ENCODE measurements at regions not wholly inside any gene's neighbourhood (a gene's known extent, or its start where the extent isn't known, plus 50 kb on each side); places are given as distances from the start of the nearest gene placed in this dataset.
"Not testable (repeated sequence)": the region's sequence is repeated elsewhere in the genome, so short reads cannot be mapped to it uniquely, and the experiment has no call there.

DNA sequence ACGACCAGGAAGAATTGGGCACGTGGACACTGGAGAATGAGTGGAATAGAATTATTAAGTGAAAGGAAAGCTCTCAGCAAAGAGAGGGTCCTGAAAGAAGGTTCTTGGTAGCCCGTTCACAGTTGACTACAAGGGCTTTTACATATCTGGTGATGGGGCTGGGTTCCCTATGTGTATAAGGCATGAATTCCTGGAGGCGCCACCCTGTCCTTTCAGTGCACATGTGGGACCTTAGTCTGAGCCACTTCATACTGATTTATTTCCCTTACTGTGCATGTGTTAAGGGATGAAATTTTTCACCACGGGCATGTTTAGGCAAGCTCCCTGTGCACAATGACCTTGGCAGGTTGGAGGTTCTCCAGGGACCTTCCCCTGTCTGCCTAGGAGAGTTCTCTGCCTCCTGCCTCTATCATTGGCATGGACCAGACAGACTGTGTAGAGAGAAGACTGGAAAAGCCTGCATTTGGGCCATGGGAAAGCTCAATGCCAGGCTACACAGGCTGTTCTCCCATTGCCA lies 145.9 kb upstream of the ITGB1 start:
- intact Hi-C loops (cut with DNase I) = no loop called here
- DNase-seq (ENCODE audit: low spot score) = no peak

GRCh38 chr10:33102071-33102470 lies 144.0 kb upstream of the ITGB1 start:
- intact Hi-C loops (cut with DNase I) = no loop called here
- no peak for DNase-seq (ENCODE audit: low spot score)

- intact Hi-C loops (cut with DNase I) = no loop called here
- DNase-seq (ENCODE audit: low spot score) = no peak
Observed at GRCh38 chr10:33101392-33101787, 143.4 kb upstream of the ITGB1 start.

- intact Hi-C loops (cut with DNase I) = no loop called here
- DNase-seq (ENCODE audit: low spot score) = no peak
Observed at GRCh38 chr10:33100781-33101391, 142.9 kb upstream of the ITGB1 start.

DNA sequence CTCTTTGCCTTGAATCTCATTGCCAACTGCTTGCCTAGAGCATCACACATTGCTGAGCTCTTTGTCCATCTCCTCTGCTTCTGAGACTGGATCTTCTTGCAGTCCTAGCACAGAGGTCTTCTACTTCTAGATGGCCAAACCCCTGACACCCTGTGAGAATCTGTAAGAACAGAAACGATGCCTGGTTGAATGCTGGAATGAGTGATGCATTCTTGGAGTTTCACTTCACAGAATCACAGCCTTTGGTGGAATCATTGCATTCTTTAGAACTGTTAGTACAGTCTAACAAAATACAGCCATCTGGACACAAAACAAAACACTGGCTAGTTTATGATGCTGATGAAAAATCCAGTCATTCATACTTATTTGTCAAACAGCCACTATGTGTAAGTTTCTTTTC lies 141.7 kb upstream of the ITGB1 start:
- intact Hi-C loops (cut with DNase I) = loop anchor here in 1 of 2 donors (5.0 kb wide), 1 partner anchor 1978 kb away; no protein-coding TSS in a partner anchor
- DNase-seq (ENCODE audit: low spot score) = no peak

GRCh38 chr10:33098951-33099663 lies 141.1 kb upstream of the ITGB1 start:
- intact Hi-C loops (cut with DNase I) = loop anchor here in 1 of 2 donors (5.0 kb wide), 1 partner anchor 1978 kb away; no protein-coding TSS in a partner anchor
- DNase-seq (ENCODE audit: low spot score) = no peak

DNA sequence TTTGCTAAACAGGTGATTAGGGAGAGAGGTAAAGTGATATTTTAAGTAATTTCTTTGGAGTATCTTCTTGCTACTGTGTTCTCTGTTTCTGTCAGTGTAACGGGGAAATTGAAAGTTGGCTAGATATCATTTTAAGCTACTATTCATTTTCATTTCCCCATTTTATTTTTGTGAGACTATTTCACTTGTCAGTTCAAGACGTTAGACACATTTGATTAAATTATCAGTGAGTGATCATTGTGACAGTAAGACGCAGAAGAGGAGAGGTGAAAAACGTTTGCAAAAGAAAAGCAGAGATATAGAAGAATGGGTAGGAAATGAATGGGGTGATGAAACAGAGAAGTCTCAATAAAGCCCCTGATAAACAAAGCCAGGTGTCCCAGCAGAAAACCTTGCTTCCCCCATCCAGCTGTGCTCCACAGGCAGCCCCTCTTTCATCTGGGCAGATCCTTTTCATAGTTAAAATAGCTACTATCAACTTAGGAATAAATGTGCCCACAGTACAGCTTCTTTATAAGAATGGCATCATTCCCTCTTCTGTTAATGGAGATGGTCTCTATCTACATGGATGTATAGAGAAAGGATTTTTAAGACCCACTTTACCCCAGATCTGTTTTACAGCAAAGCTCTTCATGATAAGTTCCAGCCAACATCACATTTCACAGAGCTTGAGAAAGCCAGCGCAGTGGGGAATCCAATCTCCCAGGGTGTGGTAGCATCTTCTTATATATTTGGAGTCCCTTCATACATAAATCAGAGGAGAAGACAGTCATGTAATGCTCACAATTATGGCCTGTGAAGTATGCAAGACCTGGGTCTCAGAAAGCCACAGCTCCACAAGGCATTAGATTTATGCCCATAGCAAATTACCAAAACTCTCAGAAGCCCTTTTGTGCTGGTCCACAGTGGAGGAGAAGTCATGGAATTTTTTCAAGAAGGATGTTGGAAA lies 138.1 kb upstream of the ITGB1 start:
- intact Hi-C loops (cut with DNase I) = loop anchor here in 1 of 2 donors (5.0 kb wide), 1 partner anchor 1981 kb away; no protein-coding TSS in a partner anchor
- no peak for DNase-seq (ENCODE audit: low spot score)

DNA sequence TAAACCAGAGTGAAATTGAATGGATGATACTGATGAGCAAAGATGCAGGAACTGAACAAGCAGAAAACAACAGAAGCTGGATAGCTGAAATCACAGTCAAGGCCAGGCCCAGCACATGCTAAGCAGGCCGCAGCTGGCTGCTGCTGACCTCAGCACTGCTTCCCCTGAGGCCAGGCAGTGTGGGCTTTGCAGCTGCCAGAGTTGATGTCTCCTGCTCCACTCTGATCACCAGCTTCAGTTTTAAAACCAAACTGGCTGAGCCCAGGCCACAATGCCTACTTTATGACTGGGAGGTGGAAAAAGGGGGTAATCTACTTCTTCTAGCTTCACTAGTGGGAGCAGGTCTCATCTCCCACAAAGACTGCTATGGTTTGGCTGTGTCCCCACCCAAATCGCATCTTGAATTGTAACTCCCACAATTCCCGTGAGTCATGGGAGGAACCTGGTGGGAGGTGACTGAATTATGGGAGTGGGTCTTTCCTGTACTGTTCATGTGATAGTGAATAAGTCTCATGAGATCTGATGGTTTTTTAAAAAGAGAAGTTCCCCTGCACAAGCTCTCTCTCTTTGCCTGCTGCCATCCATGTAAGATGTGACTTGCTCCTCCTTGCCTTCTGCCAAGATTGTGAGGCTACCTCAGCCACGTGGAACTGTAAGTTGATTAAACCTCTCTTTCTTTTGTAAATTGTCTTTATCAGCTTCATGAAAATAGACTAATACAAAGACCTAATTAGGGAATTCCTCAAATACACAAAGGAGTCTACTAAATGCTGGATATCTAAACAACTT lies 136.4 kb upstream of the ITGB1 start:
- intact Hi-C loops (cut with DNase I) = loop anchor here in 1 of 2 donors (5.0 kb wide), 1 partner anchor 1983 kb away; no protein-coding TSS in a partner anchor
- DNase-seq (ENCODE audit: low spot score) = no peak

DNA sequence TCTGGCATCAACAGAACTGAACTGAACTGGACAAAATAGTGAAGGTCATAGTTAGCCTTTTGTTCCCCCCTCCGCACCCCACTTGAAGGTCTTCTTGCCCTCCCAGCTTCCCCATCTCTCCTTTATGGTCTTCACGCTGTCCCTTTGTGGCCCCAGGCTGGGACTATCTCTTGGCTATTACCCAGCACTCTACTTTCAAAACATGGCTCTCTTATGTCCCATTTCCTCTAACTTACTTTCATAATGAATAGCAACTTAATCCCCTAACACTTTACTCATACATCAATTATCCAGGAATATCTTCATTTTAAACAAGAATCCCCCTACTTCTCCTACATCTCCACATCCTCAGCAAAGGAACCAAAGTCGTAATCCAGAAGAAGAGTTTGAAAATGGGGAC lies 135.3 kb upstream of the ITGB1 start:
- intact Hi-C loops (cut with DNase I) = no loop called here
- no peak for DNase-seq (ENCODE audit: low spot score)

DNA sequence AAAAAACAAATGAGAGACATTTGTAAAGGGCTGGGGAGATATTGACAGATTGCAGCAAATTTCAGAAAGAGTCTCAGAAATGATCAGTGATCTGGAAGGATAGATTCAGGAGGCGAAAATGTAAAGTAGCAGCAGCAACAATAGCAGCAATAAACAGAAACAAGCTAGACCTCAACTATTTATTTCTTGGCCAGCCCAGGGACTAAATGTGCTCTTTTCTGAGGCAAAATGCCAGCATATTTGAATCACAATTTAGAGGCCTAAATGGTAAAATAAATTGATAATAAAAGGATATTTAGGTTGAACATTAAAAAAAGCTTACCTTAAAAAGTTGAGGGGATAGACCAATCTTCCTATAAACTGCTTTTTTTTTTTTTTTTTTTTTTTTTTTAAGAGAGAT lies 134.6 kb upstream of the ITGB1 start:
- no peak for DNase-seq (ENCODE audit: low spot score)
- intact Hi-C loops (cut with DNase I) = no loop called here

- DNase-seq (ENCODE audit: low spot score) = no peak
- intact Hi-C loops (cut with DNase I) = no loop called here
Observed at GRCh38 chr10:33091201-33091600, 133.2 kb upstream of the ITGB1 start.

DNA sequence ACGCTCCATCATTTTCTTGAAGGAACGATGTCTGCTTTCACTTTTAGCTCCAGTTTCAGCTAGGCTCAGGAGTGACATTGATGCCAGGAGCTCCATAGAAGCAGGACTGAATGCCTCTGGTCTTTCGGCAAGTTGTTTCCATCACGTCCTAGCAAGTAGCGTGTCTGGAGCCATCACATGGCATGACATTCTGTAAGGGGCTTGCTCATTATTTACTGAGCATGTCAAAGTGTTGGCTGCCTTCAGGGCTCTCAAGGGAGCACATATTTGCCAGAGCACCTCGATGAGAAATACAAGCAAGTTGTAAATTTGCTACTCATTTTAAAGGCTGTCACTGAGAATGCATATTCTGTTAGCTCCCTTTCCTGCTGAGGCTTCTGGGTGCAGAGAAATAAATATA lies 131.0 kb upstream of the ITGB1 start:
- DNase-seq (ENCODE audit: low spot score) = no peak
- intact Hi-C loops (cut with DNase I) = no loop called here

DNA sequence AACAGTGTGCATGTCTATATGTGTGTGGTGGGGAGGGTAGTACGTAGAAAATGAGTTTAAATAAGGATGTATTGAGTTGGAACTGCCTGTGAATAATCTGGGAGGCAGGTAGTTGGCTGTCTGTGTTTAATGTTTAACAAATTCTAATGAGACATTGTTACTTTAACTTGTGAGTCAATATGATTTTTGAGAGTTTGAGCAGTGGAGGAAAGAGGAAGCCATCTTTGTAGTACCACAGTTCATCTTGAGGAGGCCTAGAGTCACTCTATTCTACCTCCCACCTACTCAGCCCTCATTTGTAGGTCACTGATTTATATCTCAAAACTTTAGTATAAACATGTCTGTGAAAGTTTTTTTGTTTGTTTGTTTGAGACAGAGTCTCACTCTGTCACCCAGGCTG lies 129.9 kb upstream of the ITGB1 start:
- intact Hi-C loops (cut with DNase I) = no loop called here
- no peak for DNase-seq (ENCODE audit: low spot score)

DNA sequence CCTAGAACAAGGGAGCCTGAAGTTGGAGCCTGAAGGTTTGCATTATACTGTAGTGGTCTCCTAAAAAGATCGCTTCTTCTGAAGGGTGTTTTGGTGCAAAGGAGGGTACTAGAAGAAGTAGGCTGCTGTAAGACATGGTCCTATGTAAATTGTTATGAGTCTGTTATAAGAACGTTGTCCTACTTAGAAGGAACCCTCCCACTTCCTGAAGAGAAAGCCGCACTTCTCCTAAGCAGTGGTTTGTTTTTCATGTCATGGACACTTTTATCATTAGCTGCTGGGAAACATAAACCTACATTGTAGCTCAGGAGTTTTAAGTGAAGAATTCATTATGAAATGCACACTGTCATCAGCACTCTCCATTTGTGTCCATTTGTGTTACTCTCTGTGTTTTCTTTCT lies 129.1 kb upstream of the ITGB1 start:
- intact Hi-C loops (cut with DNase I) = no loop called here
- no peak for DNase-seq (ENCODE audit: low spot score)

DNA sequence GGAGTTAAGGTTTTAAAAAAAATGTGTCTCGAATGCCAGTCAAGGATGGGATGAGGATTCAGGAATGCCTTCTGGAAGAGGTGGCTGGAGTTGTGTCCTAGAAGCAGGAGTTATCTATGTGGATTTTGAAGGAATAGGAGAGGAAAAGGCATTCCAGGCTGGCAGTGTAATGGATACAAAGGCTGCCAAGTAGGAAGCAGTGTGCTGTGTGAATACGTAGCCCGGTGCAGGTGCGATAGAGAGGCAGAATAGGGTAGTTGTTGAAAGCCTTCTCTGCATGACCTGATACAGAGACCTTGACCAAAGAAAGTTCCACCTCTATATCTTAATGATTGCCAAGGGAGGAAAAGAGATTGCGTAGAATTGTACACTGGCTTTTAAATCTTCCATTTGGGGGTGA lies 128.1 kb upstream of the ITGB1 start:
- intact Hi-C loops (cut with DNase I) = no loop called here
- DNase-seq (ENCODE audit: low spot score) = no peak

- DNase-seq (ENCODE audit: low spot score) = no peak
- intact Hi-C loops (cut with DNase I) = no loop called here
Observed at GRCh38 chr10:33085313-33085833, 127.3 kb upstream of the ITGB1 start.

DNA sequence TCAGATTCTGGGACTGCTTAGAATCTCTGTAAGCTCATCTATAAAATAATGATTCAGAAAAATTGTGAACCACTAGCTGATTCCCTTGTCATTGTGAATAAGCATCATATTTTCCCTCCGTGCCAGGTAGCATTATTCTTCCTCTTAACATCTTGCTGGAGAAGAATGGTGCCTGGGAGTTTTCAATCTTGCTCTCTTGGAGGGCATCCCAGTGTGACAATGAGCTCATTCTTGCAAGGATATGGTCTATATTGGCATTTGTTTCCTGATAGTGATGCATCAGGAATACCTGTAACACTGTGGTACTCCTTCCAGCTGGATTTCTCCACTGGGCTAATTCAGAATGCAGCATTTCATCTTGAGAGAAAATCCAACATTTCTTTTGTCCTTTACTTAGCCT lies 126.4 kb upstream of the ITGB1 start:
- intact Hi-C loops (cut with DNase I) = no loop called here
- no peak for DNase-seq (ENCODE audit: low spot score)

GRCh38 chr10:33082373-33082895 lies 124.4 kb upstream of the ITGB1 start:
- intact Hi-C loops (cut with DNase I) = no loop called here
- DNase-seq (ENCODE audit: low spot score) = no peak

DNA sequence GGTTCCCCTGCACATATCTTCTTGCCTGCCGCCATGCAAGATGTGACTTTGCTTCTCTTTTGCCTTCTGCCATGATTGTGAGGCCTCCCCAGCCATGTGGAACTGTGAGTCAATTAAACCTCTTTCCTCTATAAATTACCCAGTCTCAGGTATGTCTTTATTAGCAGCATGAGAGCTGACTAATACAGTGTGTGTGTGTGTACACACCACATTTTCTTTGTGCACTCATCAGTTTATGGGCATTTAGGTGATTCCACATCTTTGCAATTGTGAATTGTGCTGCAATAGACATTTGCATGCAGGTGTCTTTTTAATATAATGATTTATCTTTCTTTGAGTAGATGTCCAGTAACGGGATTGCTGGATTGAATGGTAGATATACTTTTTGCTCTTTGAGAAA lies 122.4 kb upstream of the ITGB1 start:
- DNase-seq (ENCODE audit: low spot score); intact Hi-C loops (cut with DNase I): not testable (repeated sequence)

Data from posterior vena cava (tissue), 2 donors.